Left cardiac atrium (tissue), 4 donors: ENCODE measurements at regions not wholly inside any gene's neighbourhood (a gene's known extent, or its start where the extent isn't known, plus 50 kb on each side); places are given as distances from the start of the nearest gene placed in this dataset.
"Not testable (repeated sequence)": the region's sequence is repeated elsewhere in the genome, so short reads cannot be mapped to it uniquely, and the experiment has no call there.

Source experiments
- ATAC-seq, 2 donors: fragments of 200-7000 bp; cut with Tn5 transposase; one replicate each; pipeline ENCODE4 v1.9.1; 2020; ENCODE audit warnings: mild to moderate bottlenecking in 2 of 2, moderate library complexity in 2 of 2
- DNase-seq: peaks from one replicate; pipeline ENCODE4 v3.0.0-alpha.2; 2020
- intact Hi-C, 2 donors: fragments of 100-400 bp; cut with DNase I; formaldehyde crosslinking; loops; one replicate each; pipeline versions ENCODE4 v1.14.1 to v1.15.1; 2022 to 2023
- donor health status: DM: no; HTN: yes; CAD: no.
- donor health status: DM: no; HTN: yes; CAD: no; lungs with severe emphysema.
- donor health status: DM: yes; HTN: yes; CAD: no.
- donor health status: Dilated cardiomyopathy.

DNA sequence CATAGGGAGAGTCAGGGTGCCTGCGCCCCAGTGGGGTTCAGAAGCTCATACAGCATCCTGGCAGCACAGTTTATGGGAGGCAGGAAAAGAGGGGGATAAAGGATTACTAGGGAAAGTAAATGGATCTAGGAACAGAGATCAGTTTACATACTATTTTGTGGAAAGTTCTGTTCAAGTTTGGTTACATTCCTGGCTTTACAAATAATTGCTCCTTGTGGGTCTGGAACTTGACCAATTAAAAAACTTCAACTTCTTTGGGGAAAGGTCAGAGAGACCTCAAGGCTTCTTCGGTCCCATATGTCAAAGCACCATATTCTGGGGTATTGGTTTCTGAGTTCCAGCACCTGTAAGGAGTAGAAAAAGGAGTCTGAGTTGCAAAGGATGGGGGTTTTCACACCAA, 64.1 kb downstream of the ZDHHC19 start:
- DNase-seq = no peak
- intact Hi-C loops = no loop called here
- ATAC-seq = no peak

GRCh38 chr3:196145468-196146262, 63.8 kb upstream of the TFRC start:
- no peak for ATAC-seq
- DNase-seq = no peak
- intact Hi-C loops = no loop called here

DNA sequence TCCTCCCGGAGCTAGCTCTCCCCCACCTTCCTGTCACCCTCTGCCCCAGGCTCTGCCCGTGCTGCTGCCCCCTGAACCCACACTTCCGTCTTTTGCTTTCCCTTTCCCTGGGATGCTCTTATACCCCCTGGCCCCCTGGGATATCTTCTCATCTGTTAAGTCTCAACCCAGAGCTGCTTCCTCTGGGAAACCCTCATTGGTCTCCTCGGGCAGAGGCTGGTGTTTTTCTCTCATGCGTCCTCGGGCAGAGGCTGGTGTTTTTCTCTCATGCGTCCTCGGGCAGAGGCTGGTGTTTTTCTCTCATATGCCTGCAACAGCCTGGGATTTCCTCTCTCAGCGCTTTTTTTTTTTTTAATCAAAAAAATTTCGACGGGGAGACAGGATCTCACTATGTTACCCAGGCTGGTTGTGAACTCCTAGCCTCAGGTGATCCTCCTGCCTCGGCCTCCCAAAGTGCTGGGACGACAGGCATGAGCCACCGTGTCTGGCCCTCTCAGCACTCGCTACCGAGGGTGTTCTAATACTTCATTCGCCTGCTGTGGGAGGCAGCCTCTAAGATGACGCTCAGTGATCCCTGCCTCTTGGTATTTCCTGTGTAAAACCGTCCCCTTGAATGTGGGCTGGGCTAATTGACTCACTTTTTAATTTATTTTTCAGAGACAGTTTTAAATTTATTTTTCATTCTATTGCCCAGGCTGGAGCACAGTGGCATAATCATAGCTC, 62.7 kb upstream of the TFRC start:
- intact Hi-C loops = no loop called here
- no peak for DNase-seq
- peak in 1 of 2 donors; percentile 30 for ATAC-seq

- no peak for DNase-seq
- ATAC-seq = no peak
- intact Hi-C loops = no loop called here
Observed at GRCh38 chr3:196143708-196144382, 62.0 kb upstream of the TFRC start.

- ATAC-seq (peak in 1 of 2 donors; percentile 57), DNase-seq (no peak)
- intact Hi-C loops = no loop called here
Observed at GRCh38 chr3:196142202-196142956, 60.5 kb upstream of the TFRC start.

DNA sequence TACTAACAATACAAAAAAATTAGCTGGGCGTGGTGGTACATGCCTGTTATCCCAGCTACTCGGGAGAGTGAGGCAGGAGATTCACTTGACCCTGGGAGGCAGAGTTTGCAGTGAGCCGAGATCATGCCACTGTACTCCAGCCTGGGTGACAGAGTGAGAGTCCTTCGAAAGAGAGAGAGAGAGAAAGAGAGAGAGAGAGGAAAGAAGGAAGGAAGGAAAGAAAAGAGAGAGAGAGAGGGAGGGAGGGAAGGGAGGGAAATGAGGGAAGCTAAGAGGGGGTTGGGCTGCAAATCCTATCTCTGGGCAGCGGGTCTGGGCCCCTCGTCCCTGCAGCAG, 59.9 kb upstream of the TFRC start:
- DNase-seq = no peak
- ATAC-seq = no peak
- intact Hi-C loops = no loop called here

DNA sequence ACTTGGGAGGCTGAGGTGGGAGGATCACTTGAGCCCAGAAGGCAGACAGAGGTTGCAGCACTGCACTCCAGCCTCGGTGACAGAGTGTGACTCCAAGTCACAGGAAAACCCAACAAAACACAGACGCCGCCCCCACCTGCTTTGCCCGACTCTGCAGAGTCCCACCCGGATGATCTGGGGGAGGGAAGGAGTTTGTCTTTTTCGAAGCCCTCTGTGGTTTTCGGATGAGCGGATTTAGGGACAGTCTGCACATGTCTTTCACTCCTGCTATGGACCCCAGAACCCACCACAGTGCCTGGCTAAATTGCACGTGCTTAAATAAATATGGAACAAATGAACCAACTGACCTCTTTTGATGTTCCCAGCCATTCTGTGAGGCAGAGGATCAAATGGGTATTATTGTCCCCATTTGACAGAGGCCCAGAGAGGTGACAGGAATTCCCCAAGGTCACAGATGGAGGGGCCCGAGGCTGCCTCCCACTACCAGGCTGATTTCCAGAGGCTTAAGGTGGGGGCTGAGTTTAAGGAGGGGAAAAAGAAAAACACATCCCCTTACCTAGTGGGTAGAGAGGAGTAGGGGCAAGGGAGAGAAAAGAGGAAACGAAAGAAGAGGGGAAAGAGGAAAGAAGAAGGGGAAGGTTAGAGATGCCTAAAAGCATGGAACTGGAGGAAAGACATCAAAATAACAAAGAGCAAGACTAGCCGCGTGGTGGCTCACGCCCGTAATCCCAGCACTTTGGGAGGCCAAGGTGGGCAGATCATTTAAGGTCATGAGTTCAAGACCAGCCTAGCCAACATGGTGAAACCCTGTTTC, 59.4 kb upstream of the TFRC start:
- no peak for DNase-seq
- intact Hi-C loops = no loop called here
- ATAC-seq = no peak

GRCh38 chr3:196140224-196140623, 58.3 kb upstream of the TFRC start:
- DNase-seq (no peak), ATAC-seq (no peak)
- intact Hi-C loops = no loop called here

GRCh38 chr3:196139281-196139680, 57.4 kb upstream of the TFRC start:
- DNase-seq (no peak), ATAC-seq (no peak)
- intact Hi-C loops = no loop called here

DNA sequence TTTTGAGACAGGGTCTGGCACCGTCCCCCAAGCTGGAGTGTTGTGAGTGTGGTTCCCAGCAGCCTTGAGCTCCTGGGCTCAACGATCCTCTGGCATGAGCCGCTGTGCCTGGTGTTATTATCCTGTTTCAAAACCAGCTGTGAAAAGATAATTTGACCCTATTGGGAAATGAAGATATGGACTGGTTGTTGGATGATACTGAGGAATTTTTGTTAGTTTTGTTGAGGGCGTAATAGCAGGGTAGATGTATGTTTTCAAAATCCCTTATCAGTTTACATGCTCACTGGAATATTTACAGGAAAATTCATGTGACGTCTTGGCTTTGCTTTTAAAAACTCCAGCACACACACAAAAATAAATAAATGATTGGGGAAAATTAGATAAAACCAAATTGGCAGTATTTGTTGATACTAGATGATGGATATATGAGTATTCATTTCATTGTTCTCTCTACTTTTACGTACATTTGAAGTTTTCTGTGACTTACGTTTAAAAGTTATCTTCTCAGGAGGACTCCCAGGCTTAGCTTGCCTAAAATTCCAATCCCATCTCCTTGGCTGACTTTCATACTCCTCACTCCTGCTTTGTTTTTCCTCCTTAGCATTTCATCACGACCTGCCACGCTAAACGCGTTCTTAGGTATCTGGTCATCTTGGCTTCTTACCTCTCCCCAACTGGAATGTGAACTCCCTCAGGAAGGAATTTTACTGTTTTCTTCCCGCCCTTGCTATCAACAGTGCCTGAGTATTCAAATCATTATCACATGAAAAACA, 56.8 kb upstream of the TFRC start:
- no peak for DNase-seq
- intact Hi-C loops = no loop called here
- peak; percentile 25 to 71 for ATAC-seq

GRCh38 chr3:196136640-196136989, 54.7 kb upstream of the TFRC start:
- intact Hi-C loops, ATAC-seq, DNase-seq: not testable (repeated sequence)

GRCh38 chr3:196135693-196136639, 54.1 kb upstream of the TFRC start:
- ATAC-seq (peak; percentile 74 to 83), DNase-seq (no peak)
- intact Hi-C loops = no loop called here

- DNase-seq (no peak), ATAC-seq (no peak)
- intact Hi-C loops = no loop called here
Observed at GRCh38 chr3:196134691-196135090, 52.8 kb upstream of the TFRC start.

DNA sequence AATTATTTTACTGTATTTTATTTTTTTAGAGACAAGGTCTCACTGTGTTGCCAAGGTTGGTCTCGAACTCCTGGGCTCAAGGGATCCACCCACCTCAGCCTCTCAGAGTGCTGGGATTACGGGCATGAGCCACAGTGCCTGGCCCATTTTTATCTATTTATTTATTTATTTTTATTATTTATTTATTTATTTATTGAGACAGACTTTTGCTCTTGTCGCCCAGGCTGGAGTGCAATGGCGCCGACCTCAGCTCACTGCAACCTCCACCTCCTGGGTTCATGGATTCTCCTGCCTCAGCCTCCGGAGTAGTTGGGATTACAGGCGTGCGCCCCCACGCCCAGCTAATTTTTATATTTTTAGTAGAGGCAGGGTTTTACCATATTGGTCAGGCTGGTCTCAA, 52.0 kb upstream of the TFRC start:
- intact Hi-C loops, ATAC-seq, DNase-seq: not testable (repeated sequence)

DNA sequence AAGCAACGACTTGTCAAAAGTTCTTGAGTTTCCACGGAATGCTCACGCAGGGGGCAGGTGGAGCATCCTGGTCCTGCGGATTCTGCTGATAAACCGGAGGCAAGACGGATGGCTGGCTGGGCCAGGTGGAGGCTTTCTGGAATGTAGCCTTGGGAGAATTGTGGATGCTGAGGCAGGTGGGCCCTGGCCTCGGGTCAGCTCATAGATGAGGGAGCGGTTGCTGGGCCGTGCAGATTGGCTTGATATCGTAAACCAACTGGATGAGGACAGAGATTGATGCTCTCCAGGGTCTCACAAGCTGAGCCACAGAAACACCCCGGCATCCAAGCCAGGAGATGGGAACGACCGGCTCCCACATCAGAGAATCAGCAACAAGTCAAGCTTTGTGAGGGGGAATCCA, 50.0 kb upstream of the TFRC start:
- DNase-seq (no peak), ATAC-seq (no peak)
- intact Hi-C loops = no loop called here
